IMR-90 (cell line): ENCODE measurements at regions not wholly inside any gene's neighbourhood (a gene's known extent, or its start where the extent isn't known, plus 50 kb on each side); places are given as distances from the start of the nearest gene placed in this dataset.
"Not testable (repeated sequence)": the region's sequence is repeated elsewhere in the genome, so short reads cannot be mapped to it uniquely, and the experiment has no call there.

Source experiments
- ATAC-seq: fragments of 200-7000 bp; cut with Tn5 transposase; 2 replicates; pipeline ENCODE4 v1.9.1; 2020; ENCODE audit warnings: low read depth, mild to moderate bottlenecking, moderate library complexity
- BruUV-seq: library from RNA; stranded (reverse); fragments of 400-500 nt; replicated peaks from 2 replicates; lab custom pipeline; 2021; lab: Mats Ljungman, UMichigan
- CTCF ChIA-PET: fragments of 300-600 bp; formaldehyde crosslinking; extraction: SDS; loops from one replicate; lab custom pipeline; 2021; ENCODE audit warnings: antibody characterized with exemption; lab: Yijun Ruan, JAX
- POLR2A ChIA-PET: fragments of 300-600 bp; sonication (Branson Sonifier 250); formaldehyde crosslinking; loops from one replicate; lab custom pipeline; 2022; ENCODE audit warnings: antibody characterized with exemption; ENCODE audit not compliant: unreplicated experiment; lab: Charles Lee
- DNase-seq: peaks from one replicate; pipeline ENCODE4 v3.0.0; 2013
- H2AFZ ChIP-seq: replicated peaks from 2 replicates; pipeline ENCODE3; 2013; ENCODE audit warnings: low read length, mild to moderate bottlenecking; ENCODE audit not compliant: poor library complexity
- H2AK5ac ChIP-seq: 2 replicates; pipeline ENCODE4 v1.6.1; 2013; ENCODE audit warnings: low read depth, low read length, inconsistent platforms
- H2AK9ac ChIP-seq: replicated peaks from 2 replicates; pipeline ENCODE3; 2013; ENCODE audit warnings: mild to moderate bottlenecking, low read depth, low read length, moderate library complexity; ENCODE audit not compliant: poor library complexity
- H2BK120ac ChIP-seq: 2 replicates; pipeline ENCODE4 v1.6.1; 2013; ENCODE audit warnings: low read depth, low read length, inconsistent platforms
- H2BK15ac ChIP-seq: 3 replicates; pipeline ENCODE4 v1.6.1; 2013; ENCODE audit warnings: low read depth, low read length, inconsistent platforms
- H2BK20ac ChIP-seq: 2 replicates; pipeline ENCODE4 v1.6.1; 2013; ENCODE audit warnings: low read depth, mild to moderate bottlenecking, inconsistent platforms, low read length, moderate library complexity
- H2BK5ac ChIP-seq: 2 replicates; pipeline ENCODE4 v1.6.1; 2013; ENCODE audit warnings: mild to moderate bottlenecking, low read depth, low read length, inconsistent platforms; ENCODE audit not compliant: poor library complexity, severe bottlenecking
- H3K14ac ChIP-seq: replicated peaks from 2 replicates; pipeline ENCODE4 v1.6.1; 2013; ENCODE audit warnings: low read depth, low read length, inconsistent platforms
- H3K18ac ChIP-seq: 2 replicates; pipeline ENCODE4 v1.6.1; 2013; ENCODE audit warnings: low read depth, low read length, control low read depth
- H3K23ac ChIP-seq: 2 replicates; pipeline ENCODE4 v1.6.1; 2013; ENCODE audit warnings: low read depth, low read length, inconsistent platforms
- H3K27ac ChIP-seq: 2 replicates; pipeline ENCODE4 v1.5.1; 2013; ENCODE audit warnings: mild to moderate bottlenecking, control low read depth, low read length; ENCODE audit not compliant: insufficient read depth
- H3K27me3 ChIP-seq: 2 replicates; pipeline ENCODE4 v1.6.1; 2013; ENCODE audit warnings: low read length; ENCODE audit not compliant: control insufficient read depth, insufficient read depth
- H3K36me3 ChIP-seq: 2 replicates; pipeline ENCODE4 v1.6.1; 2013; ENCODE audit warnings: low read length, mixed read lengths; ENCODE audit not compliant: control insufficient read depth, insufficient read depth
- H3K4ac ChIP-seq: 2 replicates; pipeline ENCODE4 v1.6.1; 2013; ENCODE audit warnings: low read depth, low read length, inconsistent platforms
- H3K4me1 ChIP-seq: 2 replicates; pipeline ENCODE4 v1.6.1; 2013; ENCODE audit warnings: low read length, mixed read lengths; ENCODE audit not compliant: control insufficient read depth, insufficient read depth
- H3K4me2 ChIP-seq: 2 replicates; pipeline ENCODE4 v1.6.1; 2013; ENCODE audit warnings: low read depth, mild to moderate bottlenecking, control low read depth, low read length, moderate library complexity
- H3K4me3 ChIP-seq: 2 replicates; pipeline ENCODE4 v1.5.1; 2013; ENCODE audit warnings: low read depth, mild to moderate bottlenecking, control low read depth, low read length, moderate library complexity; ENCODE audit not compliant: insufficient read depth
- H3K56ac ChIP-seq: 2 replicates; pipeline ENCODE4 v1.6.1; 2013; ENCODE audit warnings: low read length, inconsistent platforms; ENCODE audit not compliant: insufficient read depth; ENCODE audit errors: extremely low read depth
- H3K79me1 ChIP-seq, 2 experiments: 2 replicates each; pipeline ENCODE4 v1.6.1; 2013; ENCODE audit warnings: low read length in 2 of 2, inconsistent platforms in 1 of 2, low read depth in 1 of 2
- H3K9ac ChIP-seq: 2 replicates; pipeline ENCODE4 v1.6.1; 2013; ENCODE audit warnings: low read depth, low read length, control low read depth
- H3K9me1 ChIP-seq: 2 replicates; pipeline ENCODE4 v1.6.1; 2013; ENCODE audit warnings: low read length, inconsistent platforms; ENCODE audit not compliant: insufficient read depth
- H3K9me3 ChIP-seq: 2 replicates; pipeline ENCODE4 v1.6.1; 2013; ENCODE audit warnings: low read length; ENCODE audit not compliant: control insufficient read depth, insufficient read depth
- H4K20me1 ChIP-seq: 2 replicates; pipeline ENCODE4 v1.6.1; 2013; ENCODE audit warnings: low read length, inconsistent platforms; ENCODE audit not compliant: insufficient read depth
- H4K5ac ChIP-seq: 2 replicates; pipeline ENCODE4 v1.6.1; 2013; ENCODE audit warnings: mild to moderate bottlenecking, low read depth, low read length, control low read depth
- H4K8ac ChIP-seq, 2 experiments: 2 replicates each; pipeline ENCODE4 v1.6.1; 2013; ENCODE audit warnings: low read depth in 2 of 2, low read length in 2 of 2, control low read depth in 1 of 2, inconsistent platforms in 1 of 2
- H4K91ac ChIP-seq: 2 replicates; pipeline ENCODE4 v1.6.1; 2013; ENCODE audit warnings: low read depth, low read length, inconsistent platforms; ENCODE audit not compliant: insufficient read depth
- CEBPB ChIP-seq: IDR thresholded peaks from 2 replicates; pipeline ENCODE4 v1.6.1; 2012; ENCODE audit warnings: low read depth, low read length, improper control_type of control experiment
- CHD1 ChIP-seq: IDR thresholded peaks from 2 replicates; pipeline ENCODE4 v1.6.1; 2012; ENCODE audit warnings: low read depth, low read length, improper control_type of control experiment
- FOS ChIP-seq: fragments of 150-350 bp; IDR thresholded peaks from 2 replicates; pipeline ENCODE4 v1.6.1; 2016; ENCODE audit warnings: low read depth, low read length
- MXI1 ChIP-seq: IDR thresholded peaks from 2 replicates; pipeline ENCODE4 v1.6.1; 2012; ENCODE audit warnings: low read depth, mild to moderate bottlenecking, low read length, moderate library complexity, borderline replicate concordance
- NFE2L2 ChIP-seq: fragments of 150-350 bp; IDR thresholded peaks from 2 replicates; pipeline ENCODE4 v1.6.1; 2016; ENCODE audit warnings: low read depth, mild to moderate bottlenecking, low read length
- RAD21 ChIP-seq: IDR thresholded peaks from 2 replicates; pipeline ENCODE4 v1.6.1; 2012; ENCODE audit warnings: low read length, improper control_type of control experiment
- RFX5 ChIP-seq: IDR thresholded peaks from 2 replicates; pipeline ENCODE4 v1.8.0; 2012; ENCODE audit warnings: low read depth, mild to moderate bottlenecking, low read length, moderate library complexity
- WGBS, 2 experiments: methylation state at CpG; one replicate each; pipeline versions ENCODE4 v1.1.5 to v1.1.7; 2013; ENCODE audit warnings: missing lambda C conversion rate in 2 of 2; ENCODE audit not compliant: insufficient read length in 1 of 2; ENCODE audit errors: extremely low coverage in 2 of 2; 5-methylcytosine and 5-hydroxymethylcytosine counted together
- dilution Hi-C: fragments of 300-500 bp; cut with HindIII; formaldehyde crosslinking; loops from one replicate; pipeline ENCODE4 v1.14.3; 2018; ENCODE audit warnings: low sequenced_read_pairs; ENCODE audit not compliant: unreplicated experiment
- in situ Hi-C: fragments of 300-500 bp; cut with MboI; formaldehyde crosslinking; loops from 3 replicates; pipeline ENCODE4 v1.14.3; 2019; ENCODE audit warnings: low sequenced_read_pairs, inconsistent platforms, mixed read lengths
- intact Hi-C: fragments of 100-400 bp; cut with micrococcal nuclease; formaldehyde crosslinking; loops from 2 replicates; pipeline ENCODE4 v1.10.0; 2022

- Histone ChIP-seq H3K4me2 (no peak overlapping the region), H2BK20ac (no peak overlapping the region), H3K14ac (no peak overlapping the region), H4K8ac (no peak overlapping the region), H2AK5ac (no peak overlapping the region), H4K20me1 (no peaks in the 10 kb centered on the region), H3K23ac (no peak overlapping the region), H2AFZ (no peak overlapping the region), H3K9me3 (no peaks in the 10 kb centered on the region), H3K18ac (no peak overlapping the region), H3K4me1 (no peaks in the 10 kb centered on the region), H2BK15ac (no peak overlapping the region), H3K4me3 (no peak overlapping the region), H3K9me1 (no peaks in the 10 kb centered on the region), H3K4ac (no peak overlapping the region), H2BK5ac (no peak overlapping the region), H3K56ac (no peak overlapping the region), H3K27me3 (no peaks in the 10 kb centered on the region), H4K91ac (no peak overlapping the region), H3K79me1 (no peaks in the 10 kb centered on the region), H4K5ac (no peak overlapping the region), H3K36me3 (no peaks in the 10 kb centered on the region), H3K27ac (no peak overlapping the region), H2BK120ac (no peak overlapping the region), H2AK9ac (no peak overlapping the region), H3K9ac (no peak overlapping the region)
- no peak for TF ChIP-seq RFX5
- TF ChIP-seq MXI1 = no peak
- TF ChIP-seq RAD21 = no peak
- no peak for TF ChIP-seq CHD1
- no peak for TF ChIP-seq CEBPB
- no peak for TF ChIP-seq FOS
- TF ChIP-seq NFE2L2 = no peak
- CTCF ChIA-PET = no interaction called here
- in situ Hi-C loops (no loop called here), intact Hi-C loops (no loop called here), dilution Hi-C loops (no loop called here)
- no CpG with 5 or more reads among the region's 1 CpG for whole genome bisulfite sequencing, 2 experiments
- DNase-seq (no peak), ATAC-seq (no peak)
- POLR2A ChIA-PET = no interaction called here
- BruUV-seq = no TSS peak
Observed at GRCh38 chr15:24394303-24394702, 281.3 kb upstream of the NPAP1 start.

- CTCF ChIA-PET, H3K14ac ChIP-seq, intact Hi-C loops: not testable (repeated sequence)
Observed at GRCh38 chr15:24412649-24413048, 262.9 kb upstream of the NPAP1 start.

More at GRCh38 chr15:24412649-24413048, 262.9 kb upstream of the NPAP1 start:
- H4K91ac ChIP-seq, dilution Hi-C loops, POLR2A ChIA-PET, H4K20me1 ChIP-seq, H3K4me2 ChIP-seq, BruUV-seq, H3K9ac ChIP-seq, H2BK120ac ChIP-seq, H2AFZ ChIP-seq, H3K18ac ChIP-seq, DNase-seq, H3K4me3 ChIP-seq, H3K9me1 ChIP-seq, H3K27ac ChIP-seq, ATAC-seq, H2BK20ac ChIP-seq, H3K27me3 ChIP-seq, H2AK9ac ChIP-seq, H3K4ac ChIP-seq, H2BK5ac ChIP-seq, H4K8ac ChIP-seq, H3K79me1 ChIP-seq, H2AK5ac ChIP-seq, H3K4me1 ChIP-seq, H3K56ac ChIP-seq, H3K23ac ChIP-seq, H2BK15ac ChIP-seq, in situ Hi-C loops, H4K5ac ChIP-seq, H3K36me3 ChIP-seq, H3K9me3 ChIP-seq: not testable (repeated sequence)
- no CpG with 5 or more reads among the region's 1 CpG for WGBS, 2 experiments
